ENCODE measurements at regions not wholly inside any gene's neighbourhood (a gene's known extent, or its start where the extent isn't known, plus 50 kb on each side); places are given as distances from the start of the nearest gene placed in this dataset.
A peak's percentile ranks its signal among the peaks of the same experiment; 100 is the strongest.

DNA sequence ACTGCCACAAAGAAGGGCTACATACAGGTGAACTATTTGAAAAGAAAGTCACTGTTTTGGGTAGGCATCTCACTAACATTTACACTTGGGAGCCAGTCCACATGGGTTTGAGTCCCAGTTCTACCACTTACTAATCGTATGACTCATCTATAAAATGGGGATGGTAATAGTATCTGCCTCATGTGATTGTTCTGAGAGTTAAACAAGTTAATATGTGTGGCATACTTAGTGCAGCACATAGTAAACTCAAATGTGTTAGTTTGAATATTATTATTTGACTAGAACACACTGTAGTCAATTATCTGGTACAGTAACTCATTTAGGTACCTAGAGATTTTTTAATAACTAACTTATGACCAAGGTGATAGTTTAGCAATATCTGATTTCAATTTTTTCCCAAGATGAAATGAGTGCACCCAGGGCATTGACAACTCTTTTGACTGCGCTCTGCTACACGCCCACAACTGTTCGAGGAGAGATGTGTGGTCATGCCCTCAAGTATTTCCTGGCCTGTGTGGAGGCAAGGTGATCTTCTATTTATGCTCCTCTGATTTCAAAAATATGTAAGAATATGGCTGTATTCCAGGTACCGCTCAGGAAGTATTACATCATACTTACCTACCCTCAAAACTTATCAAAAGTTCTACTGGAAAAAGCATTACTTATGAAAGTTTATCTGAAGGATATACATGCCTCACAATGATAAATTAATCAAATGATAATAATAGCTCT is 210.6 kb upstream of the EGLN3 start:
- Histone ChIP-seq H3K9ac (ENCODE audit: insufficient read depth, low read depth, low read length) (no peak overlapping the region), H3K4me2 (ENCODE audit: low read depth, low read length) (no peak overlapping the region), H3K27ac (ENCODE audit: extremely low read length, insufficient read depth, low read length) (no peak overlapping the region), H3K27me3 (ENCODE audit: control insufficient read depth in 1 of 2, insufficient read depth in 2 of 2, low read length in 2 of 2) (no peaks in the 10 kb centered on the region), H3K36me3 (replicated peaks in 1 of 2; ENCODE audit: control insufficient read depth in 1 of 2, insufficient read depth in 2 of 2, low read length in 2 of 2) (no peaks in the 10 kb centered on the region), H2AFZ (ENCODE audit: low read length) (no peak overlapping the region), H3K9me3 (ENCODE audit: low read length) (no peaks in the 10 kb centered on the region), H3K4me1 (ENCODE audit: insufficient read depth, low read length) (no peaks in the 10 kb centered on the region), H3K79me2 (ENCODE audit: insufficient read depth, low read length) (no peaks in the 10 kb centered on the region), H4K20me1 (ENCODE audit: insufficient read depth, low read length) (no peaks in the 10 kb centered on the region), H3K4me3 (replicated peaks in 1 of 3; ENCODE audit: insufficient read depth in 1 of 3, low read depth in 2 of 3, low read length in 3 of 3) (no peak overlapping the region)
- ChIA-PET POLR2A (no interaction called here), CTCF (ENCODE audit: low intra/inter-chr PET ratio, low total read pairs) (no interaction called here)
- TF ChIP-seq NR2C2 (CRISPR knock-in tag; IDR thresholded peaks at IDR 0.05; ENCODE audit: borderline replicate concordance) (no peak), HNRNPL (IDR thresholded peaks at IDR 0.05; ENCODE audit: low read depth, low read length) (no peak), ATF7 (IDR thresholded peaks at IDR 0.05) (peak; percentile 79), ATF7 (CRISPR knock-in tag; IDR thresholded peaks at IDR 0.05) (no peak), KDM1A (CRISPR knock-in tag; IDR thresholded peaks at IDR 0.05) (no peak), CEBPB (IDR thresholded peaks at IDR 0.05; ENCODE audit: borderline replicate concordance, low read depth, low read length) (peak; percentile 77)
- TF ChIP-seq, protein P1, sequence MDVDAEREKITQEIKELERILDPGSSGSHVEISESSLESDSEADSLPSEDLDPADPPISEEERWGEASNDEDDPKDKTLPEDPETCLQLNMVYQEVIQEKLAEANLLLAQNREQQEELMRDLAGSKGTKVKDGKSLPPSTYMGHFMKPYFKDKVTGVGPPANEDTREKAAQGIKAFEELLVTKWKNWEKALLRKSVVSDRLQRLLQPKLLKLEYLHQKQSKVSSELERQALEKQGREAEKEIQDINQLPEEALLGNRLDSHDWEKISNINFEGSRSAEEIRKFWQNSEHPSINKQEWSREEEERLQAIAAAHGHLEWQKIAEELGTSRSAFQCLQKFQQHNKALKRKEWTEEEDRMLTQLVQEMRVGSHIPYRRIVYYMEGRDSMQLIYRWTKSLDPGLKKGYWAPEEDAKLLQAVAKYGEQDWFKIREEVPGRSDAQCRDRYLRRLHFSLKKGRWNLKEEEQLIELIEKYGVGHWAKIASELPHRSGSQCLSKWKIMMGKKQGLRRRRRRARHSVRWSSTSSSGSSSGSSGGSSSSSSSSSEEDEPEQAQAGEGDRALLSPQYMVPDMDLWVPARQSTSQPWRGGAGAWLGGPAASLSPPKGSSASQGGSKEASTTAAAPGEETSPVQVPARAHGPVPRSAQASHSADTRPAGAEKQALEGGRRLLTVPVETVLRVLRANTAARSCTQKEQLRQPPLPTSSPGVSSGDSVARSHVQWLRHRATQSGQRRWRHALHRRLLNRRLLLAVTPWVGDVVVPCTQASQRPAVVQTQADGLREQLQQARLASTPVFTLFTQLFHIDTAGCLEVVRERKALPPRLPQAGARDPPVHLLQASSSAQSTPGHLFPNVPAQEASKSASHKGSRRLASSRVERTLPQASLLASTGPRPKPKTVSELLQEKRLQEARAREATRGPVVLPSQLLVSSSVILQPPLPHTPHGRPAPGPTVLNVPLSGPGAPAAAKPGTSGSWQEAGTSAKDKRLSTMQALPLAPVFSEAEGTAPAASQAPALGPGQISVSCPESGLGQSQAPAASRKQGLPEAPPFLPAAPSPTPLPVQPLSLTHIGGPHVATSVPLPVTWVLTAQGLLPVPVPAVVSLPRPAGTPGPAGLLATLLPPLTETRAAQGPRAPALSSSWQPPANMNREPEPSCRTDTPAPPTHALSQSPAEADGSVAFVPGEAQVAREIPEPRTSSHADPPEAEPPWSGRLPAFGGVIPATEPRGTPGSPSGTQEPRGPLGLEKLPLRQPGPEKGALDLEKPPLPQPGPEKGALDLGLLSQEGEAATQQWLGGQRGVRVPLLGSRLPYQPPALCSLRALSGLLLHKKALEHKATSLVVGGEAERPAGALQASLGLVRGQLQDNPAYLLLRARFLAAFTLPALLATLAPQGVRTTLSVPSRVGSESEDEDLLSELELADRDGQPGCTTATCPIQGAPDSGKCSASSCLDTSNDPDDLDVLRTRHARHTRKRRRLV (CRISPR knock-in tag; IDR thresholded peaks at IDR 0.05): no peak
- FAIRE-seq (no peak), ATAC-seq (no peak), DNase-seq (ENCODE audit: low spot score) (no peak)
- BruUV-seq (replicated peaks): no TSS peak
- intact Hi-C loops (cut with micrococcal nuclease; ENCODE audit: unreplicated experiment): no loop called here
- in situ Hi-C loops (cut with HindIII; ENCODE audit: extremely low pct_ligation_motif_present, low pct_unique_long_range_greater_than_20kb): no loop called here
- WGBS (ENCODE audit: low lambda C conversion rate): 30% methylated on average over 5 of the region's 5 CpGs

Measured in HepG2 (cell line).